SK-N-MC (cell line): ENCODE measurements at regions not wholly inside any gene's neighbourhood (a gene's known extent, or its start where the extent isn't known, plus 50 kb on each side); places are given as distances from the start of the nearest gene placed in this dataset.

Experiments
- EZH2 ChIP-seq: fragments of 200-600 bp; sonication (generic); IDR thresholded peaks from one replicate; pipeline ENCODE4 v1.6.1; 2017; ENCODE audit warnings: antibody characterized with exemption
- FOXP2 ChIP-seq: optimal IDR thresholded peaks from 2 replicates; pipeline ENCODE3; 2011; ENCODE audit warnings: mild to moderate bottlenecking, moderate library complexity; ENCODE audit not compliant: insufficient read depth; ENCODE audit errors: extremely low read length, control extremely low read depth
- POLR2AphosphoS5 ChIP-seq: IDR thresholded peaks from 2 replicates; pipeline ENCODE4 v1.6.1; 2012; ENCODE audit warnings: mild to moderate bottlenecking, low read depth, low read length, borderline replicate concordance

DNA sequence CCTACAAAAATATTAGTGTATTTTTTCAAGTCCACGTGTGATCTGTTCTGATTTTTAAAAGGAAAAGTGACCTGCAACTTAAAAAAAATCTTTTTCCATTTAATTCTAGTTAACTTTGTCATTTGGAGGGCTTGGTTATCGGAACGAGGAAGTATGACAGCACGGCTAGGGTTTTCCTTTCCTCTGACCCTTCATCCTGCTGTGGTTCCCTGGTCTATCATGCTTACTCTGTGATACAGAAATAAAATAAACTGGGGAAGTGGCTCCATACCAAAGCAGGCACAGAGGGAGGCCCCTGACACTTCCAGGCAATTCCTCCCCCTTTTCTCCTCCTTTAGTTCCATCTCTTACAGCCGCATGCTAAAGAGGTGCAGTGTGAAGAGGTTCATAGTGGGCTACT, 491.3 kb downstream of the EDEM1 start:
- no peak for TF ChIP-seq EZH2
- no peak for TF ChIP-seq POLR2AphosphoS5
- no peak for TF ChIP-seq FOXP2
